ENCODE measurements at regions not wholly inside any gene's neighbourhood (a gene's known extent, or its start where the extent isn't known, plus 50 kb on each side); places are given as distances from the start of the nearest gene placed in this dataset.
"Not testable (repeated sequence)": the region's sequence is repeated elsewhere in the genome, so short reads cannot be mapped to it uniquely, and the experiment has no call there.

- H3K56ac ChIP-seq (replicated peaks; ENCODE audit: insufficient read length, low read depth, low read length); H2AFZ ChIP-seq (ENCODE audit: low read length); H4K8ac ChIP-seq (ENCODE audit: extremely low read depth, insufficient read depth, low read length); H2BK120ac ChIP-seq (replicated peaks; ENCODE audit: low read depth, low read length); H2BK20ac ChIP-seq (ENCODE audit: low read length); H4K91ac ChIP-seq (replicated peaks; ENCODE audit: insufficient read length, low read length); H3K9me3 ChIP-seq (ENCODE audit: insufficient read depth in 2 of 2, low read depth in 1 of 2, low read length in 1 of 2); H3K36me3 ChIP-seq (ENCODE audit: control insufficient read depth in 2 of 4, insufficient read depth in 4 of 4, low read length in 3 of 4); H3K4me2 ChIP-seq (ENCODE audit: insufficient read depth in 1 of 2, low read depth in 2 of 2, low read length in 2 of 2); H3K23ac ChIP-seq (ENCODE audit: insufficient read length); FAIRE-seq; H2BK5ac ChIP-seq (ENCODE audit: low read depth, low read length); DNase-seq (ENCODE audit: low read depth in 1 of 2, low spot score in 2 of 2); H2BK15ac ChIP-seq (ENCODE audit: low read length); H3K79me2 ChIP-seq (ENCODE audit: control insufficient read depth in 1 of 2, insufficient read depth in 2 of 2, low read length in 2 of 2); H3K9ac ChIP-seq (replicated peaks in 1 of 4; ENCODE audit: extremely low read depth in 1 of 4, low read depth in 3 of 4, low read length in 3 of 4); H2AK5ac ChIP-seq (ENCODE audit: low read depth, low read length); H4K5ac ChIP-seq (ENCODE audit: insufficient read length, low read depth, low read length); H3K18ac ChIP-seq (ENCODE audit: extremely low read depth, low read length); H4K20me1 ChIP-seq (replicated peaks in 1 of 2; ENCODE audit: control insufficient read depth in 1 of 2, insufficient read depth in 2 of 2, low read length in 2 of 2); POLR2A ChIA-PET (ENCODE audit: partially characterized antibody); H3K79me1 ChIP-seq (ENCODE audit: low read depth, low read length); H3K4me3 ChIP-seq (ENCODE audit: extremely low read depth in 1 of 4, insufficient read depth in 2 of 4, low read depth in 3 of 4, low read length in 4 of 4); H2BK12ac ChIP-seq (ENCODE audit: low read depth, low read length); H3K27me3 ChIP-seq (replicated peaks in 1 of 4; ENCODE audit: control insufficient read depth in 3 of 4, extremely low read depth in 1 of 4, insufficient read depth in 3 of 4, low read length in 3 of 4); H3K27ac ChIP-seq (ENCODE audit: low read depth, low read length); H3K4ac ChIP-seq (replicated peaks; ENCODE audit: insufficient read length, low read depth, low read length); H3K14ac ChIP-seq (ENCODE audit: insufficient read length); H3K23me2 ChIP-seq (ENCODE audit: low read depth, low read length); H3K4me1 ChIP-seq (replicated peaks in 1 of 4; ENCODE audit: control insufficient read depth in 3 of 4, insufficient read depth in 4 of 4, low read length in 3 of 4): not testable (repeated sequence)
- CTCF ChIA-PET (ENCODE audit: partially characterized antibody) = interaction anchor here (2.6 kb wide), 1 partner anchor 11 kb away, joined by 22 read pairs; no protein-coding TSS in a partner anchor
- 100% methylated on average over 1 of the region's 1 CpG; no CpG with 5 or more reads in 1 of the 2 experiments for WGBS, 2 experiments (ENCODE audit: extremely low coverage in 1 of 2, insufficient coverage in 1 of 2, insufficient read length in 1 of 2, insufficient replicate concordance in 2 of 2, low coverage in 1 of 2, low lambda C conversion rate in 2 of 2, missing lambda C conversion rate in 1 of 2)
These were observed 287.6 kb upstream of the RASGRP1 start for GRCh38 chr15:38852188-38852587.
